Glutamatergic neuron (in vitro differentiated cells): ENCODE measurements at regions not wholly inside any gene's neighbourhood (a gene's known extent, or its start where the extent isn't known, plus 50 kb on each side); places are given as distances from the start of the nearest gene placed in this dataset.

Experiments used
- DNase-seq: peaks from one replicate; pipeline ENCODE4 v3.0.0; 2022
- H3K27ac Mint-ChIP-seq: one replicate; pipeline ENCODE4 v1.8.0; 2020; ENCODE audit warnings: mild to moderate bottlenecking, mixed read lengths, inconsistent platforms; ENCODE audit not compliant: unreplicated experiment
- H3K27me3 Mint-ChIP-seq: one replicate; pipeline ENCODE4 v1.8.0; 2020; ENCODE audit warnings: mild to moderate bottlenecking, moderate library complexity, mixed read lengths, inconsistent platforms; ENCODE audit not compliant: unreplicated experiment
- H3K36me3 Mint-ChIP-seq: one replicate; pipeline ENCODE4 v1.8.0; 2020; ENCODE audit warnings: mild to moderate bottlenecking, mixed read lengths, inconsistent platforms; ENCODE audit not compliant: unreplicated experiment
- H3K4me1 Mint-ChIP-seq: one replicate; pipeline ENCODE4 v1.8.0; 2020; ENCODE audit warnings: mild to moderate bottlenecking, low read depth, mixed read lengths, inconsistent platforms; ENCODE audit not compliant: unreplicated experiment
- H3K4me3 Mint-ChIP-seq: one replicate; pipeline ENCODE4 v1.8.0; 2020; ENCODE audit warnings: mild to moderate bottlenecking, mixed read lengths, inconsistent platforms; ENCODE audit not compliant: unreplicated experiment
- H3K9me3 Mint-ChIP-seq: one replicate; pipeline ENCODE4 v1.8.0; 2020; ENCODE audit warnings: mild to moderate bottlenecking, moderate library complexity, mixed read lengths, inconsistent platforms; ENCODE audit not compliant: unreplicated experiment
- TF ChIP-seq, protein P1 (sequence below): fragments of 200-600 bp; sonication (generic); IDR thresholded peaks from one replicate; pipeline ENCODE4 v1.5.0; 2021; ENCODE audit not compliant: partially characterized antibody, unreplicated experiment

DNA sequence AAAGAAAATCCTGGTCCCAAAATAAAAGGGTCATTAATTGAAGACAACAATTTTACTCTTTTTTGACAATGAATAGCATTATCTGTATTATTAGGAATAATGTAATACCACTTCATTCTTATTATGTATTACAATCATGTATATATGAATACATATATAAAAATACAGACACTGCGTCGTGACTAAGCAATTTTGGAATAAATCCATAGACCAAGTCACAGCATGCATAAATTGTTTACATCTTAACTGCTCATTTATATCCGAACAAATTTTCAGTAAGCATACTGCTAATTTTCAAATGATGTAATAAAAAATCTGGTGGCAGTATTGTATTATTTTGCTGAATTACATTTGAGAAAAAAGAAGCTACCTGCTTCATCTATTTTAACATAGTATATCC lies 321.6 kb upstream of the PITX2 start:
- no peak overlapping the region for H3K27ac Mint-ChIP-seq
- no peaks in the 10 kb centered on the region for H3K36me3 Mint-ChIP-seq
- no peaks in the 10 kb centered on the region for H3K27me3 Mint-ChIP-seq
- DNase-seq: no peak
- H3K4me3 Mint-ChIP-seq: no peak overlapping the region
- H3K4me1 Mint-ChIP-seq: no peaks in the 10 kb centered on the region
- TF ChIP-seq, protein P1, sequence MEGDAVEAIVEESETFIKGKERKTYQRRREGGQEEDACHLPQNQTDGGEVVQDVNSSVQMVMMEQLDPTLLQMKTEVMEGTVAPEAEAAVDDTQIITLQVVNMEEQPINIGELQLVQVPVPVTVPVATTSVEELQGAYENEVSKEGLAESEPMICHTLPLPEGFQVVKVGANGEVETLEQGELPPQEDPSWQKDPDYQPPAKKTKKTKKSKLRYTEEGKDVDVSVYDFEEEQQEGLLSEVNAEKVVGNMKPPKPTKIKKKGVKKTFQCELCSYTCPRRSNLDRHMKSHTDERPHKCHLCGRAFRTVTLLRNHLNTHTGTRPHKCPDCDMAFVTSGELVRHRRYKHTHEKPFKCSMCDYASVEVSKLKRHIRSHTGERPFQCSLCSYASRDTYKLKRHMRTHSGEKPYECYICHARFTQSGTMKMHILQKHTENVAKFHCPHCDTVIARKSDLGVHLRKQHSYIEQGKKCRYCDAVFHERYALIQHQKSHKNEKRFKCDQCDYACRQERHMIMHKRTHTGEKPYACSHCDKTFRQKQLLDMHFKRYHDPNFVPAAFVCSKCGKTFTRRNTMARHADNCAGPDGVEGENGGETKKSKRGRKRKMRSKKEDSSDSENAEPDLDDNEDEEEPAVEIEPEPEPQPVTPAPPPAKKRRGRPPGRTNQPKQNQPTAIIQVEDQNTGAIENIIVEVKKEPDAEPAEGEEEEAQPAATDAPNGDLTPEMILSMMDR: no peak
- no peaks in the 10 kb centered on the region for H3K9me3 Mint-ChIP-seq

DNA sequence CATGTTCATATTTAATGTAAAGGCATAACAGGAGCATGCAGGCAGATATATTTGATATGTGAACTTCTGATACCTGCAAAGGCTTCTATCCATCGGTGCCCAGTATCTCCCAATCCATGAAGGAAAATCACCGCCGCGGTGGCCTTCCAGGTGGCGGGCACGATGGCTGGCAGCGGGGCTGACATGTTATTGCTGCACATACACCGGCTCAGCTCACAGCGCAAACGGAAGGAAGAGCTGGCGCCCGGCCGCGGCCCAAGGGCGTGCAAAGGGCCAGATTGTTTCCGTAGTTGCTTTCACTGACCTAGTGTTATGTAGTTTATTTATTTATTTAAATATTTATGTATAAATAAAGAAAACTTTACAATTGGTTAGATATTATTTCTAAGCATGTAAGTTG lies 322.7 kb upstream of the PITX2 start:
- no peak overlapping the region for H3K4me3 Mint-ChIP-seq
- no peak overlapping the region for H3K27ac Mint-ChIP-seq
- no peaks in the 10 kb centered on the region for H3K4me1 Mint-ChIP-seq
- TF ChIP-seq, protein P1: no peak
- DNase-seq: no peak
- H3K9me3 Mint-ChIP-seq: no peaks in the 10 kb centered on the region
- no peaks in the 10 kb centered on the region for H3K36me3 Mint-ChIP-seq
- no peaks in the 10 kb centered on the region for H3K27me3 Mint-ChIP-seq

DNA sequence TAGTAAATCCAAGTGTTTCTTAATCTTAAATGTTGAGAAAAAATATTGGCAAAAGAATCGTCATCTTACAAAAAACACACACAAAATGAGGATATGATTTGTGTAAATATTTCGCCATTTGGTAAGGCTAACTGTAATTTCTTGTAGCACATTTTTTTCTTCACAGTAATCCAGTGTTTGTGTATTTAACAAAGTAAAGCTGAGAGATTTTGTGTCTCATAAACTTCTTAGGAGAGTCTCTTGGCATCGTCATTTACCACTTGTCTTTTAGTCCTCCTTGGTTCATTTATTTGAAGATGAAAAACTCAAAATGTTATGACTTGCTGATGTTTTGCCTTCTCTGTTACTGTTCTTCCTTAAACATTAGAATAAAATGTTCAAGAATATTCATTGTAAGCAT lies 326.7 kb upstream of the PITX2 start:
- DNase-seq: no peak
- TF ChIP-seq, protein P1: no peak
- Mint-ChIP-seq H3K4me1 (no peaks in the 10 kb centered on the region), H3K27ac (no peak overlapping the region), H3K9me3 (no peaks in the 10 kb centered on the region), H3K27me3 (no peaks in the 10 kb centered on the region), H3K4me3 (no peak overlapping the region), H3K36me3 (no peaks in the 10 kb centered on the region)

DNA sequence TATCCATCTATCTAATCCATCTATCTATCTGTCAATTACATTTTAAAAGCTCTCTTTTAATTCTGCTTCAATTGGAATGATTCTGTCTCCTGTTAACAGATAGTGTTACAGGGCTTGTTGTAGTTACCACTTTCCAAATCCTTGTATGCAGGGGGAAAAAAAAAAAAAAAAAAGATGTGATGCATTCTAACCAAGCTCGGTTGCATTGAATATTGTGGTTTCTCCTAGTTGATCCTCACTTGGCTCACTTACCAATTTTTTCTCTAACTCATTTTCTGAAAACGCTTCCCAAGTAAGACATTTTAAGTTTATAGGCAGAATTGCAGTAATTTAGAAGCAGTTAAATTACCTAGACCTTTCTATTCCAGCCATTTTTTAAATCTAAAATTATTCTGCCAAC lies 327.9 kb upstream of the PITX2 start:
- Mint-ChIP-seq H3K4me3 (no peak overlapping the region), H3K36me3 (no peaks in the 10 kb centered on the region), H3K4me1 (no peaks in the 10 kb centered on the region), H3K27ac (no peak overlapping the region), H3K9me3 (no peaks in the 10 kb centered on the region), H3K27me3 (no peaks in the 10 kb centered on the region)
- TF ChIP-seq, protein P1: no peak
- DNase-seq: no peak

DNA sequence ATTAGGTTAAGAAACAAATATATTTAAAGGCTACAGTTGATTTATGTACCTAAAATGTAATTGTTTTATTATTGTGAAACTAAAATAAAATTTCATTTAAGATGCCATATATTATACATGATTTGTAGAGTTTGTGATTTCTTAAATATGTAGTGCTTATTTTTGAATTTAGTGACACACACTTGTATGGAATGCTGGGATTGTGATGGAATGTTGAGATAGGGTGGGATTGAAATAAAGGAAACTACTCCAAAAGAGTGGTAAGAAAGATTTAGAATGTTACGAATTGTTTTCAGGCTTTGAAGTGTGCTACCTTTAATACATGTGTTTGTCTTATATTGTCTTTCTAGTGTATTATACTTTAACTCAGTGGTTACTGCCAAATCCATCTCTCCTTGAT lies 330.3 kb upstream of the PITX2 start:
- H3K4me1 Mint-ChIP-seq: no peaks in the 10 kb centered on the region
- H3K36me3 Mint-ChIP-seq: no peaks in the 10 kb centered on the region
- no peak overlapping the region for H3K4me3 Mint-ChIP-seq
- H3K9me3 Mint-ChIP-seq: no peaks in the 10 kb centered on the region
- TF ChIP-seq, protein P1: no peak
- H3K27ac Mint-ChIP-seq: no peak overlapping the region
- H3K27me3 Mint-ChIP-seq: no peaks in the 10 kb centered on the region
- no peak for DNase-seq
